Gastrocnemius medialis (tissue), 4 donors: ENCODE measurements at regions not wholly inside any gene's neighbourhood (a gene's known extent, or its start where the extent isn't known, plus 50 kb on each side); places are given as distances from the start of the nearest gene placed in this dataset.

Source experiments
- CTCF ChIP-seq, 5 experiments: fragments of 450-650 bp in 3 of 5; fragments of 200-600 bp in 2 of 5; sonication (generic) in 2 of 5; IDR thresholded peaks in 4 of 5; conservative IDR thresholded peaks in 1 of 5; 1 replicate in 4 of 5; 2 replicates in 1 of 5; pipeline ENCODE4 v1.5.1; 2016 to 2019; ENCODE audit warnings: antibody characterized with exemption in 5 of 5, mild to moderate bottlenecking in 3 of 5, moderate library complexity in 3 of 5
- POLR2A ChIP-seq, 2 donors: fragments of 450-650 bp; IDR thresholded peaks; one replicate each; pipeline ENCODE4 v1.6.1; 2017; ENCODE audit warnings: antibody characterized with exemption in 2 of 2, mild to moderate bottlenecking in 2 of 2, moderate library complexity in 2 of 2

- TF ChIP-seq CTCF (IDR thresholded peaks at IDR 0.05 in 4 of 5, conservative IDR thresholded peaks at IDR 0.05 in 1 of 5) (no peak), POLR2A (IDR thresholded peaks at IDR 0.05) (no peak)
Observed at GRCh38 chrX:88355252-88355651, 391.8 kb upstream of the CPXCR1 start.
